Esophagus mucosa (tissue), 1 donor: ENCODE measurements at regions not wholly inside any gene's neighbourhood (a gene's known extent, or its start where the extent isn't known, plus 50 kb on each side); places are given as distances from the start of the nearest gene placed in this dataset.
A peak's percentile ranks its signal among the peaks of the same experiment; 100 is the strongest.

Experiments
- ATAC-seq: fragments of 200-7000 bp; cut with Tn5 transposase; one replicate; pipeline ENCODE4 v1.9.1; 2020
- donor health status: DM: yes; HTN: yes; CAD: no.

GRCh38 chr13:95452375-95452774 is 100.1 kb upstream of the CLDN10 start:
- peak; percentile 10 for ATAC-seq

DNA sequence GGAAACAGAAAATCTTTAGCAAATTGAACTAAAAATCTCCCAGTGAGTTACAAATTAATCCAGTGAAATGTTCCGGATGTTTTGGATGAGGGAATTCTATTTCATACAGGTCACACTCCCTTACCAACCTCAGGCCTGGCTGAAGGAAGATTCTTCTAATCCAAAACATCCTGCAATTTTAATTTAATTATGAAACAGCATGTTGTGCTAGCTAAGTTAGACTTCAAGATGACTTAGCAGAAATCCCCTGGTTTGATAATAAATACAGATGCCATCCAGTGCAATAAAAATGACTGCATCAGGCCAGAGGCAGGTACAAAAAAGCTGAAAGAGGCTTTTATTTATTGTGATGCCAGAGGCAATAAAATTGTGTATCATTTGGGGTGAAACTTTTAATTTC is 96.7 kb upstream of the CLDN10 start:
- ATAC-seq, result no peak

DNA sequence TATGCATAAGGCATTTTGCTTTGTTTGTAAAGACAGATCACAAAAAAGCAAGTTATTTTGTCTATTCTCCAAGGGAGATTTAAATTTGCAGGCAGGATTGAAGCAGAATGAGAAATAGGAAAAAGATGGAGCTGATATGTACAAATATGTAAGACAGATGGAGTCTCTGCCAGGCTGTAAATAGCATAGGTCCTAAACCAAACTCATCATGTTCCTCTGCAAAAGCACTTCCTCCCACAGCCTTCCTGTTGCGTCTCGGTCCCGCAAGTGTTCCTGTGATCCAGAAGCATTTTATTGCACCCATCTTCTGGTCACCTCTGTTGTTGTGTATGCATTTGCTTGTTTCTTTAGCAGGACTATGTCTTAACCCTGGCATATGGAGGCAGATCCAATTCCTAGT is 95.7 kb upstream of the CLDN10 start:
- no peak for ATAC-seq

DNA sequence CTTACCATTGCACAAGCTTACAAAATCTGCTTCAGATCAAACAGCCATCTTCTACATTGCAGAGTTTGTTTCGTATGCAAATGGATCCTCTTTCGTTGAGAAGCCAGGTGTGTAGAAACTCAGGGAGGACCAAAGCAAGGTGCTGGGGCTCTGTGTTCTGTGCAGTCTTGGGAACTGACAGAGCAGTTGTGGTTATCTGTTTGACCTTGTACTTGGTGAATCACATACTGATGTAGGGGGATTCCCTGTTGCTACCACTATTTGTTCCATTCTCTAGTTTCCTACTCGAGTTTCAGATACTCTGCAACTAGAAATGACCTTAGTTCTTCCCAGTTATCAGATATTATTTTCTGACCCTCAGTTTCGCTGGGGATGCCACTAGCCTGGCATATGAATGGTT is 95.2 kb upstream of the CLDN10 start:
- no peak for ATAC-seq

DNA sequence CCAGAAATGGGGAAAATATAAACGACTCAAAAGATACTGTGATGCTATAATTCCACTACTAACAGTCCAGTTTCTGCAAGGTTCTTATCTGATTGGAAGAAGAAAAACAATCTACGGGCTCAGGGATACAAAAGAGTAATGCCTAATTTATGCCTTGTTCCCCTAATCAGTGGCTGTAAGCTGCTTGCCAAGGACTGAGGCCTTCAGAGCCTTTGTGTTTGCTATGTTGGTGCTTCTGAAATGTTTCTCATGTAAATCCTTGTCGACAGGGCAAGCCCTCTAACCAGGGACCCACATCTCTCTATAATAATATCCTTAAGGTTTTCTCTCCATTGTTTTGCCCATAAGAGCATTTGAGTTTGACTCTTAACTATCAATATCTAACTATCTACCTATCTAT is 89.7 kb upstream of the CLDN10 start:
- no peak for ATAC-seq

- peak; percentile 66 for ATAC-seq
These were observed 89.0 kb upstream of the CLDN10 start for GRCh38 chr13:95463531-95463930.

DNA sequence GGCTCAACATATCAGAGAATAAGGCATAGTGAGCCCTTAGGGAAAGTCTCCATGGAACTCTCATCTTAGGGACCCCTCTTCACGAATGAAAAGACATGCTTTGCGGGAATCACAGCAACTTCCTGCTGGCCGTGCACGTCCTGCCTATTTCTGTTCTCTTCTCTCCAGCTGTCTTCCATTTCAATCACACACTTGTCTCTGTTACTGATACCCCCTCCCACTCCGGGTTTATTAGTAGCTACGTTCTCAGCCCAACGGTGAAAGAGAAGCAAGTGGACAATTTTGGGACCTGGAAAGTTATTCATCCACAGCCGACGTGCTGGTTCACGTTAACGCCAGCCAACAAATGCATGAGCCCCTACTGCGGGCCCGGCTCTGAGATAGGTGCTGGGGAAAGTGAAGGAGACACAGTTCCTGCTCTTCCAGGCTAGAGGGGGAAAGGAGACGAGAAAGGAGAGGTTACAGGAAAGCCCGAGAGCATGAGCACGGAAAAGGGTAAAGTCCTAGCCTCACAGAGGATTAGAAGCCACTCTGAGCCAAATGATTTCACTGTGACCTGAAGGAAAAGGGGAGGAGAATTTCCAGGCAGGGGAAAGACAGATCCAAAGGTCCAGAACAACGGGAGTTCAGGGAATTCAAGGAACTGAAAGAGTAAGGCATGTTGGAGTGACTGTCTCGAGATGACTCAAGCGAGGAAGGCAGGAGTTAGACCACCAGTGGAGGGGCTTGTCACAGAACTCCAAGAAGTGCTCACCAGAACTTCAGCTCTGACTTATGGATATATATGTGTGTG is 81.8 kb upstream of the CLDN10 start:
- no peak for ATAC-seq

DNA sequence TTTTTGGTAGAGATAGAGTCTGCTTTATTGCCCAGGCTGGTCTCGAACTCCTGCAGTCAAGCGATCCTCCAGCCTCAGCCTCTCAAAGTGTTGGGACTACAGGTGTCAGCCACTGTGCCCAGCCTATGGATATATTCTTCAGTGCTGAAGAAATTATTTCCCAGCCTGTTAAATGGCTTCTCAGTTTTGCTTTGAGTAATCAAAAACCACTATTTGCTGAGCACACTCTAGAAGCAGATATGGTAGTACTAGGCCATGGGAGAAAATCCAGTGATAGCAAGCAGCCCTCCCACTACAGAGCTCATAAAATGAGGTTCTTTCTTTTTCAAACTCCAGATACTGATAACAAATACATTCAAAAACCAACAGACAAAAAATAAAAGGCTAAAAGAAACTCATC is 80.6 kb upstream of the CLDN10 start:
- no peak for ATAC-seq

- no peak for ATAC-seq
These were observed 77.5 kb upstream of the CLDN10 start for GRCh38 chr13:95474992-95475391.

GRCh38 chr13:95477187-95477586 is 75.3 kb upstream of the CLDN10 start:
- no peak for ATAC-seq

DNA sequence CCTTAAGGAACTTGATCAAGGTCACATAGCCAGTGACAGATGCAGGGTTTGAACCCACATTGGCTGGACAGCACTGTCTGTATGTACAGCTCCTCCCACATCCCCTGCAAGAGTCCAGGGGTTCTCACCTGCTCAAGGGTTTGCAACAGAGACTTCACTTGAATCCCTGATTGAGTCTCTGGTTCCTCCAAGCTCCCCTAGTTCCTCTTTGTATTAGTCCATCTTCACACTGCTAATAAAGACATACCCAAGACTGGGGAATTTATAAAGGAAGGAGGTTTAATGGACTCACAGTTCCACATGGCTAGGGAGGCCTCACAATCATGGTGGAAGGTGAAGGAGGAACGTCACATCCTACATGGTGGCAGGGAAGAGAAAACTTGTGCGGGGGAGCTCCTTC is 72.8 kb upstream of the CLDN10 start:
- no peak for ATAC-seq

DNA sequence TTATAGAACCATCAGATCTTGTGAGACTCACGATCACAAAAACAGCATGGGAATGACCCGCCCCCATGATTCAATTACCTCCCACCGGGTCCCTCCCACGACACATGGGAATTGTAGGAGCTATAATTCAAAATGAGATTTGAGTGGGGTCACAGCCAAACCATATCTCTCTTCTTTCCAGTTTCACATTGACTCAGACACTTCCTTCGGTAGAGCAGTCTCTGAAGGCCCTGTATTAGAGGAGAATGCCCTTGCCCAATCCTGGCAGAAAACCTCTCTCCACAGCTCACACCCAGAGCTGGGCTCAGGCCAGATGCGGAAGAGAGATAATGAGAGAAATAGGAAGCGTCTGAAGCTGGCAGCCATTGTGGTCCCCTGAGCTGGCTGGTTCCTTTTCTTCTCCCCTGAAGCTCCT is 72.4 kb upstream of the CLDN10 start:
- ATAC-seq, result no peak

DNA sequence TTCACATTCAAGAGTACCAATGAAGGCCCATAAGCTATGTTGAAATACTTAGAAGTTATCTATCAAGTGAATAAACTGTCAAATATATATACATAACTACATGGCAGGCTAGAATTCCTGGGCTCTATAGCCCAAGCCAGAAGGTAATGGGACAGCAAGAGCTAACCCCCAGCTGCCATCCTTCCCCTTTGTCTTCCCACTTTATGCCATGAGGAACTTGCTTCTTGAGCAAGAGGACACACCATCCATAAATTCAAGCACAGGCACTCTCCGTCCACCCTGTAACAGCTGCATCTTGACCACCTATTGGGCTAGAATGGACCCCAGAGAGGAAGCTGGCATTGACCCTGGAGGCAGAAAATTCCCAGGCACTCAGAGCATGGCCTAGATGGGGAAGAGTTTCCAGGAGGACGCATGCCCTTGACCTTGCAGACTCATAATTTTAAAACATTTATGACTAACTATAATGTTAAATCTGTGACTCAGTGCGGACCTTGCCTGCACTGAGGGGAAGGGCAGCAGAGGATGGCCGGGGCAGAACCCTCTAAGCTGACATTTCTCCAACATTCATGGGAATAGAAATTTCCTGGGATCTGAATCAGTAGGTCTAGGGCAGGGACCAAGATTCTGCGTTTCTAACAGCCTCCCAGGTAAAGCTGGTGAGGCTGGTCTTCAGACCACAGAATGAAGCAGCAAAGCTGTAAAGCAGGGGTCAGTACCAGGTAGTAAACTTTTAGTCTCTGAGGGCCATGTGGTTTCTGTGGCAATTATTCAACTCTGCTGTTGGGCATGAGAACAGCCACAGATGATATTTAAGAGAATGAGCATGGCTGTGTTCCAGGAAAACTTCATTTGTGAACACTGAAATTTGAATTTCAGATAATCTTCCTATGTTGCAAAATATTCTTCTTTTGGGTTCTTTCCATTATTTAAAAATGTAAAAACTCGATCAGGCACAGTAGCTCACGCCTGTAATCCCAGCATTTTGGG is 71.4 kb upstream of the CLDN10 start:
- ATAC-seq, result no peak

DNA sequence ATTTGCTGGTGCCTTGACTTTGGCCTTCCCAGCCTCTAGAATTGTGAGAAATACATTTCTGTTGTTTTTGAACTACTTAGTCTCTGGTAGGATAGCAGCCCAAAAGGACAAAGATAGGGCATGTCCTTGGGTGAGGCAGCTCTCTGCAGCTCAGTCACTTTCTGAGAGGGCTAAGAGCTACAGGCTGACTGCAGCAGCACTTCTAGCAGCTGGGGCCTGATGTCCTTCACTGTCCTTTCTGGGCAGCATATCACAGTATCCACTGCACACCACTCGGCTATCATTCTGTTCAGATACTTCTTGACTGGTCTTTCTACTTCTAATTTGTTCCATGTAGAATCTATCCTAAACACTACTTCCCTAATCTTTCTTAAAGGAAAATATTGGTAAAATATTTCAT is 68.5 kb upstream of the CLDN10 start:
- ATAC-seq, result no peak

- ATAC-seq, result peak; percentile 30
These were observed 67.4 kb upstream of the CLDN10 start for GRCh38 chr13:95485045-95485517.

DNA sequence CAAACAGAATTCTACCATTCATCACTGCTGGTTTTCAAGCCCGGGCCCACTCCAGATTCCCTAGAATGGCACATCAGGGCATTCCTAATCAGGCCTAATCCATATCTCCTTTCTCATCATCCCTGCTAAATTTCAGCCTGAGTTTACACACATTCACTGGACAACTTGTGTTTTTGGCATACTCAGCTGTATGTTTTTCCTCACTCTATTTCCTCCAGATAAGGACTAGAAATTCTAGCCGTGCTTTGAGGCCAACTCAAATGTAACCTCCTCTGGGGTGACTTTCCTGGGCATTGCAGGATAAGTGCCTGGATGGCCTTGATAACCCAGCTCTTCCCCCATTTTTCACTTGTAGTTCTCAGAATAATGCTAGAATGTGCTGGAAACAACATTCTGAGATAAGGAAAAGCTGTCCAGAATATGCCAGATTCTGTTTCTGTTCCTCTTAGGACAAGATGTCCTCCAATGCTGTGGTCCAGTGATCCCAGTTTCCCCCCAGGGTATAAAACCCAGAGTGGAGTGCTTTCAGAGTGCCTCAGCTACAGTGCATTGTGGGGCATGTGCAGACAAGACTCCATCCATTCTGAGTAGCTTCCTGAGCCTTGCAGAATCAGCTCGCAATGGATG is 66.9 kb upstream of the CLDN10 start:
- peak; percentile 70 for ATAC-seq

- ATAC-seq, result peak; percentile 85
These were observed 60.3 kb upstream of the CLDN10 start for GRCh38 chr13:95492044-95492801.

DNA sequence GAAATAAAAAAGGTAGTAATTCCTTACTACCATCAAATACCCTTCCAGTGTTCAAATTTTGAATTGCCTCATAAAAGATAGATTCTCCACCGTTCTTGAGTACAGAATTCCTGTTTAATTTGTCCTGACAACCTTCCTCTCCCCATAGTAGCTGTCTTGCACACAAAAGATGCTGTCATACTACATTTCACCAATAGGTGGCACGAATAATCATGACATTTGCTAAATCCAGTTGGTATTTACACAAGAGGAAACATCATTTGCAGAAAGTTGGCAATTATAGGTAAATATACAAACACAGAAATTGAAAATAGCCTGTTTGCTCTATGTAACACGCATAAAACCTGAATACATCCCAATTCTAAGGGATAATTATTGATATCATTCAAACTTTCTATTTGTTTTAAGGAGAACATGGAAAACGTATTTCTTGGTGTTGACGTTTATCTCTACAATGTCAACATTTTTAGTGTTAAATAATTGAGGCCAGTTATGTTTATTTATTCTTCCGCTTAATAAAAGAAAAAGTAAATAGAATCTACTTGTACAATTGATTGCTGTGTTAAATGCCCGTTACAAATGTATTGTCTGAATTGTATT is 58.3 kb upstream of the CLDN10 start:
- ATAC-seq, result peak; percentile 49

DNA sequence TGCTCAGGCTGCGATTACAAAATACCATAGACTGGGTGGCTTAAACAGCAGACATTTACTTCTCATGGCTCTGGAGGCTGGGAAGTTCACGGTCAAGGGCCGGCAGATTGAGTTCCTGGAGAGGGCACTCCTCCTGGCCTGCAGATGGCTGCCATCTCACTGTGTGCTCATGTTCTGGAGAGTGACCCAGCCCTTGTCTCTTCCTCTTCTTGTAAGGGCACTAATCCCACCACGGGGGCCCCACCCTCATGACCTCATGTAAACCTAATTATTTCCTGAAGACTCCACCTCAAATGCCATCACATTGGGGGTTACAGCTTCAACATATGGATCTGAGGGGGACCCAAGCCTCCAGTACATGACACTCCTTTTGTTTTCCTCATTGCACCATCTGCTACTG is 56.0 kb upstream of the CLDN10 start:
- peak; percentile 79 for ATAC-seq

DNA sequence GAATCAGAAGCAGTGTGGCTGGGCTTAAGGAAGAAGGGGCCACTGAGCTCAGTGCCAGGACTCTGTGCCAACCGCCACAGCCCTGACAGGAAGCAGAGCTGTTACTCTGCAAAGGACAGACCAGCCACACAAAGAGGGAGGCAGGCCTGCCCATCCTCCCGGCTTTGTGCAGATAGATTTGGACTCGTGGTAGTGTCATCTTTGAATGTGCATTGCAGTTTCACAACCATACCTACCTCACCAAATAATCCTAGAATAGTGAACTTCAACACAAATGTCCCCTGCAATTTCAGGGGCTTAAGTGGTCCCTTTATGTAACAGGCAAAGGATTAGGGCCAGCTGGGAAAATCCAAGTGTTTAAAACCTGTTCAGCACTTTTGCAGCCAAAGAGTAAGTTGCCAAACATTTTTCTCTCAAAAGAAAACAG is 55.1 kb upstream of the CLDN10 start:
- peak; percentile 59 for ATAC-seq

- no peak for ATAC-seq
These were observed 53.6 kb upstream of the CLDN10 start for GRCh38 chr13:95498886-95499285.
